Fibroblast of skin of right biceps (primary cell): ENCODE measurements at regions not wholly inside any gene's neighbourhood (a gene's known extent, or its start where the extent isn't known, plus 50 kb on each side); places are given as distances from the start of the nearest gene placed in this dataset.
A peak's percentile ranks its signal among the peaks of the same experiment; 100 is the strongest.

Experiments
- DNase-seq: peaks from one replicate; pipeline ENCODE4 v3.0.0-alpha.2; 2013

DNA sequence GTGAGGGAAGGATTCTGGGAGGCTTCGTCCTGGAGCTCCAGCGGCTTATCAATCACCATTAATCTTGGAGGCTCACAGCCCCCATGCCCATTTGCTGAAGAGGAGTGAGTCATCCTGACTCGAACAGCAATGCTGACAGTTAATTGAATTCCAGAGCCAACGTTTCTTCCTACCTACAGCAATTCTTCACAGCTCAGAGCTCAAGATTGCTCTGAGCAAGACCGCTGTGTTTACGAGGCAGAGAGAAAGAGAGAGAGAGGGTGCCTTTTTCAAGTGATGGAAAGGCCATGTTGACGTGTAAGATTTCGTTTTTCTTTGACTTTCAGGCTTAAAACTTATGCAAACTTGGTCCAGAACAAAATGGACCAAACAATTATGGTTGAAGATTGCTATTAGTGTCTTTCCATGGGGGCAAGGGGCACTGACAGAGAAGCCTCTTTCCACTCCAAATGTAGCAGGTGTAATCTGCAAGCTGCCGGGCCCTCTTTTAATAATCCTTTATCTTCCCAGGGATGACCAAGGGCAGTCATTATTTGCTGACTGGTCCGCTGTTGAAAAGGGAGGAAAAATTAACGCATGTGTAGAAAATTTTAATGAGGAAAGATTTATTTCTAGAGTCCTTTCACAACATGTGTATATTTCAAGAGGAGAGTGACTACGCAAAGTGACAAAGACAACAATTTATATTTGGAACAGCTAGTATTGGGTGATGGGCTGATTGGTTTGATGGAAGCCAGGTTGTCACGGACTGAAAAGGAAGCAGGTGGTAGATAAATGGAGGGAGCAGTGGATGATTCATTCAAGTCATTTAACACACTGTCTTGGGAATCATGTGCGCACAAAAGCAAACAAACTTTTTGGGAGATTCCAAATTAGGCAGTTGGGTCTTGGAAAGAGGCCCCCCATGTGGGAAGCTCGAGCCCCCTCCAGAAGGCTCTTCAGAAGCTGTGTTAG lies 136.1 kb upstream of the IRF2BP2 start:
- peak; percentile 84 for DNase-seq

DNA sequence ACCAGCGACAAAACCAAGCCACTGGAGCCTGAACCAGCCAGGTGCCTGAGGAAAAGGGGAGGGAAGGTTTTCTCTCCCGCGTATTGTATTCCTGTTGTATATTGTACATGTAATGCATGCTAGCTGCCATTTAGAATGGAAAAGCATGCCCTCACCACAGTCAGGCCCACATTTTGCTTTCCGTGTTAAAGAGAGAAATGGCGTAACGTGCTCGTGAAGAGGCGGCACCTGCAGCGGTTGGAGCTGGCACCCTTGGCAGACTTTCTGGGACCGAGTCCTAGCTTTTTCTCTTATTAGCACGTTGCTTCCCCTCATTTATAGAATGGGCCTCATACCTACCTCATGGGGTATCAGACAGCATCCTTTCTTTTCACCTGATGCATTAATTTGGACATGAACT lies 135.3 kb upstream of the IRF2BP2 start:
- no peak for DNase-seq

DNA sequence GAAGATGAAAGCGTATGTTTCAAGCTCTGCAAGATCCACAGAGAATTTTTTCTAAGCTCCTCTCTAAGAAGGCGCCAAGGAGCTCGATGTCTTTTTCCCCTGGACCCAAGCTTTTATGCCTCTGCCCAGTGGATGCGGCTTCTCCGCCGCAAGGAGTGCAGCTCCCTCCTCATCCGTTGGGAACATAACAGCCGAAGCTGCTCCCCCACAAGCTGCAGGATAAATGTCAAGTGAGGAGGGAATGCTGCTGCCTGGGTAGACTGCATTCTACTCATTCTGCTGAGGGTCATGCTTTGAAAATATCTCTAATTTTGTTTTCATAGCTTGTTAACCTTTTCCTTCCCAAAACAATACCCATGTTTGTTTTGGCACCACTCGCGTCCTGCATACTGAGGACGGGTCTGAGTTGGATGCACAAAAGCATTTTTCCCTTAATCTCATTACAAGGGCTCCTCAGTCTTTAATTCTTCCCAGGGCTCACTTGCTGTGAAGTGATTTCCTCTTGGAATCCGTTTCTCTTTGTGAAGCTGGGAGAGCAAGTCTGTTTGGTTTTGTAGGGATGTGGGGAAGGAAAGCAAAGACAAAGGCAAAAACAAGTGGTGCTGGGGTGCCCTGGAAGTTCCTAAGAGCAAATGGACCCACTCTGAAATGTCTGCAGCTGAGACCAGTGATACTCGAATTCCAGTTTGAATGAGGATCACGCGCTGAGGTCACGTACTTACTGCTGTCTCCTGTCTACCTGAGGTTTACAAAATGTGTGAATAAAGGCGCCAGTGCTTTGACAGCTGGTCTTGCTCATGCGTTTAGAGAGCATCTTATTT lies 134.0 kb upstream of the IRF2BP2 start:
- peak; percentile 82 for DNase-seq

DNA sequence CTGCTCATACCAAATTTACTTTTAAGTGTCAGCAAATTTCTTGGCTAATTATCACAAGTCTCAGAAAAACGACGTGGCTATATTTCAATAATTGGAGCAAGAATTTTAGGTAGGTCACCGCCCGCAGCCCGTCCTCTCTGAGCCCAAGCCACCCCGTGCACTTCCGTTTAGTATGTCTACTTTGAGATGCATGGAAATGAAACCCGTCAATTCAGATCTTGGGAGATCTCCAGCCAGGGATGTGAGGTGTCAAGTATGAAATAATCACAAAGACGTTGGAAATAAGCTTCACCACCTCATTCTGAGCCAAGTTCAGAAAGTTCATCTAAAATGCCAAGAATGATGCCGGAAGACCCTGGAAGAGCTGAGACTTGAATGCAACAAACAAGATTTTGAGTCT lies 132.6 kb upstream of the IRF2BP2 start:
- DNase-seq = no peak

DNA sequence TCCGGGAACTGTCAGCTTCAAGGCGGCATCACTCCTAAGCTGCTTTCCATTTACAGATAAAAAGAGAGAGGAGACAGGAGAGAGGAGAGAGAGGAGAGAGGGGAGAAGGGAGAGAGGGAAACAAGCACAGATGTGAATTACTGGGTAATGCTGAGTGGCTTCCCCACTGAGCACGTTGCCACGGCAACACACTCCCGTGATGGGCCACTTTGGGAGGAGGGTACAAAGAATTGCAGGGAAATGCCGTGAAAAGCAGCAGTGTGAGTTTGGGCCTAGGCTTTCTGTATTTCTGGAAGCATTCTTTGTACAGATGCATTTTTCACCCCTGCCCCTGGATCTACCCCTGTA lies 128.0 kb upstream of the IRF2BP2 start:
- no peak for DNase-seq

DNA sequence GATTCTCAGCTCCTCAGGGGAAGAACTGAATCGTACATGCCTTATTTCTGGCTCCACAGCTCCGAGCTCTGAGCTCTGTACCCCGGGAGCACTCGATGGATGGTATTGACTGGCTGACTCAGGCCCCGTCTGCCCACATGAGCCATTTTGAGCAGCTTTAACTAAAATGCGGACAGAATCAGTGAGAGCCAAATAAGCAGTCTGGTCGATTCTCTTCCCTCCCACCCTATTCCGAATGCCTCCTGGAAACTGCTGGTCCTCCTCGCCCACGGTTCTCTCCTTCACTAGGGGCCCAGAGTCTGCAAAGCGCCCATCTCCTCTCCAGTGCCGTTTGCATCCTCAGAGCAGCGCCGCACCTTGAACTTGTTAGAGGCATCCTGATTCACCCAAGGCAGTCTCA lies 125.9 kb upstream of the IRF2BP2 start:
- no peak for DNase-seq

DNA sequence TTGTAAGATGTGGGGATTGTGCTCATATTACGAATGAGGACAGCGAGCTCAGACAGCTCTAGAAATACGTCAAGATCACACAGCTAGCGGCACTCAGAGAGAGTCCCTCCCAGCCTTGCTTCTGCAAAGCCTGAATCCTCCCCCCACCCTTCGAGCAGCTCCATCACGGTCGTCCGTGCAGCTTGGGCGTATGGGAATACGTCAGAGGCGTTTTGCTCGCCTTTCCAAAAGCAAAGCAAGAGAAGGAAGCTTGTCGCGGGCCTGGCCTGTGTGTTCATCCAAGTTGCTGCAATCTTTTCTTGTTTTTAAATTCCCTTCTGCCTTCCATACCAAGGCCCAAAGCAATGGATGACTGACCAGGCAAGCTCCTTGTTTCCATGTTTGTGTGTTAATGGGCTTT lies 125.5 kb upstream of the IRF2BP2 start:
- DNase-seq = no peak

DNA sequence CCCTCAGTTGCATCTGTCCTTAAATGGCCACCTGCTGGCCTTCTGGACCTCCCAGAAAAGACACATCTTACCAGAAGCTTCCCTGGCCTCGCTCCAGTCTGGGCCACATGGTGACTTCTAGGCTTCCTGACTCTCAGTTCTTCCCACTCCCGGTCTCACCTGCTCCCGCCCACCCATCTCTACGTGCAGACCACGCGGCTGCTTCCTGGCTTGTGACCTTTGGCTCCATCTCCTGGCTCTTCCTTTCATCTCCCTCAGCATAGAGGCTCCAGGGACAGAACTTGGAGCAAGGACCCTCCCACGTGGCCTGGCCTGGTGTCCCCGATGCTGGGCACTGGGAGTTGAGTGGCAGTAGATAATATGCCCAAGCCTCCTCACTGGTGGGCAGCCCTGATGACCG lies 124.9 kb upstream of the IRF2BP2 start:
- DNase-seq = no peak

GRCh38 chr1:234734412-234734835 lies 124.4 kb upstream of the IRF2BP2 start:
- DNase-seq = no peak

GRCh38 chr1:234733427-234733826 lies 123.4 kb upstream of the IRF2BP2 start:
- DNase-seq = no peak

- DNase-seq = no peak
Measured at GRCh38 chr1:234732671-234733390, 122.9 kb upstream of the IRF2BP2 start.

DNA sequence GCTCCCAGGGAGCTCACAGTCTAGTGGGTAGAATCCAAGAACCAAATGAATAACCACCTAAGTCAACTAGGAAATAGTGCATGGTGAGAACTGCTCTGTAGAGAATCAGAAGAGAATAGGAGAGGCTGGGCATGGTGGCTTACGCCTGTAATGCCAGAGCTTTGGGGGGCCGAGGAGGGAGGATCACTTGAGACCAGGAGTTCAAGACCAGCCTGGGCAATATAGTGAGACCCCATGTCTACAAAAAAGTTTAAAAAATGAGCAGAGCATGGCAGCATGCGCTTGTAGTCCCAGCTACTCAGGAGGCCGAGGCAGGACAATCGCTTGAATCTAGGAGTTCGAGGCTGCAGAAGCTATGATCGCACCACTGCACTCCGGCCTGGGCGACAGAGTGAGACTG lies 122.3 kb upstream of the IRF2BP2 start:
- DNase-seq = no peak

DNA sequence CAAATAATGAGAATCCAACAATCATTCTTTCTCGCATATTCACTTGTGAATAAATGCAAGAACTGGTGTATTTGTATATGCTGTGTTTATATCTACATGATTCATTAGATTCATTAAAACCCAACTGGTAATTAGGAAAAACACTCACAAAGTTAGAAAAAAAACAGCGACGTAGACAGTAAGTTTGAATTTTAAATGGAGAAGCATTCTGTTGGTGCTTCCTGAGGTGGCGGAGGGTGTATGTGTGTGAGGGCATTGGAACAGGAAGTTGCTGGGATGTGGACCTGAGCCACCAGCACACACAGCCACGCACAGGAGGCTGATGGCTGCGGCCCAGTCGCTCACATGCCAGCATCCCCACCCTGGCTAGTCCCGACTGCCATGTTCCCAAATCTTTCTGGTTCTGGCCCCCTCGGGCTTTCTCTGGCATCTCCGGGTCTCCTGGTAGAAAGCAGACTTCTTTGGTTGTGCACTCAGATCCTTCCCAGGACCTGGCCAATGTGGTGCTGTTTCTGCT lies 121.6 kb upstream of the IRF2BP2 start:
- no peak for DNase-seq

- DNase-seq = peak; percentile 91
Measured at GRCh38 chr1:234730770-234731568, 121.0 kb upstream of the IRF2BP2 start.

GRCh38 chr1:234730475-234730769 lies 120.4 kb upstream of the IRF2BP2 start:
- DNase-seq = no peak

- DNase-seq = peak; percentile 77
Measured at GRCh38 chr1:234729561-234730474, 119.8 kb upstream of the IRF2BP2 start.

- no peak for DNase-seq
Measured at GRCh38 chr1:234728740-234729139, 118.8 kb upstream of the IRF2BP2 start.

DNA sequence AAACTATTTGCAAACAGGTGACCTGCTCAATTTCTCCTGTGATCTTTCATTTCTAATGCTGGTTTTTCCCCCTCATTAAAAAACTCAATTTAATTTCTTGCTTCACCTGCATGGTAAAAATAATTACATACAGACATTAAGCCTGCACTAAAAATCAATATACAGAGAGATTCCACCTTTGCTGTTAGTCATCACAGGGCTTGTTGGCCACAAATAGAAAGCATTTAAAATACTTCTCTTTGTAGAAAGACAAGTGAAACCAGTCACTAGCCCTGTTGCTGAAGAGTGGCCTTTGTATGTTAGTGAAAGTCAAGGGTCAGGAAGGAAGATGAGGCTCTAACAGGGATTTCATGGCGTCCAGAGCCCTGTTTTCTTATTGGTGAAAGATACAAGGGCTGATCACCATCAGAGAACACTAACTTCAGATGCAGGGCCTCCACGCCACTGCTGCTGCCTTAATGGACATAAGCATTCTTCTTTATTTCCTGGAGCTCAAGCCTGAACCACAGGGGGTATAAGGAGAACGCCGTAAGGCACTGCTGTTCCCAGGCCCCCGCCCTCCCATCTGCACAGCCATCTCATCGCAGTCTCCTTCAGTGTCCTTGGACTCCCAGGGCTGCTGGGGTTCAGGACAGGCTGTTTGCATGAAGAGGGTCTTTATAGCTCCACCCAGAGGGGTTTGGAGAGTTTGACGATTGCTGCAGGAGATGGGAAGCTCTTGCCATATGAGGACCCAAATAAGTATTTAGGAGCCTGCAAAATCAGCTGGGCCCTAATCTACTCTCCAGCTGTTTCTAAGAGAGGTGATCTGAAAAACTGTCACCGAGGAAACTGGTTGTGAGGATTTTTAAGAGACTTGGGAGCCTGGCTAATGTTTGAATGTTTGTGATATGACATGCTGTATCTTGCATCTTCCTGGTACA lies 117.3 kb upstream of the IRF2BP2 start:
- no peak for DNase-seq

DNA sequence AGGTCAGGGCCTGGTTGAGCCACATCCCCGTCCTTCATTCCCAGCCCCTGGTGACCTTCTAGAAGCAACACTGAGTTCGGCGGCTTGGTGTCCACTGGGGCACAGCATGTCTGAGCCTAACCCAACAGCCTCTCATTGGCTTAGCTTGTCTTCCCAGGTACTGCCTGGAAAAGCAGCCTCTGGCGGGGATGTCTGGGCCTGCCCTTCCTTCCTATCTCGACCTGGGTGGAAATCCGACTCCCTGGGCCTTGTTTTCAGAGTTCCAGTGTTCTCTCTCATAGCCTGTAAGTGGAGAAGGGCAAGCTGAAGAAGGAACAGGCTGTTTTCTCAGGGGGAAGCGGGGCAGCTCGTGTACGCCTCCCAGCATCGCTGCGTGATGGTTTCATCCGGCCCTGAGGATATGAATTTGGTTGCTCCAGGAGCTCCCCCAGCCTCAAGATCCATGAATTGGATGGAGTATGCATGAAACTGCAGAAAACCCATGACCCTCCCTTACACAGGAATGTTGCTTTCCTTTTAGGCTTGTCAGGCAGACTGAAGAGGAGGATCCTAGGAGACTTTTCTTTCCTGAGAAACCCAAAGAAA lies 116.5 kb upstream of the IRF2BP2 start:
- DNase-seq = peak; percentile 37
